SW480 (cell line): ENCODE measurements at regions not wholly inside any gene's neighbourhood (a gene's known extent, or its start where the extent isn't known, plus 50 kb on each side); places are given as distances from the start of the nearest gene placed in this dataset.
"Not testable (repeated sequence)": the region's sequence is repeated elsewhere in the genome, so short reads cannot be mapped to it uniquely, and the experiment has no call there.

Source experiments
- DNase-seq: peaks from one replicate; pipeline ENCODE4 v3.0.0-alpha.2; 2016; ENCODE audit warnings: low spot score

DNA sequence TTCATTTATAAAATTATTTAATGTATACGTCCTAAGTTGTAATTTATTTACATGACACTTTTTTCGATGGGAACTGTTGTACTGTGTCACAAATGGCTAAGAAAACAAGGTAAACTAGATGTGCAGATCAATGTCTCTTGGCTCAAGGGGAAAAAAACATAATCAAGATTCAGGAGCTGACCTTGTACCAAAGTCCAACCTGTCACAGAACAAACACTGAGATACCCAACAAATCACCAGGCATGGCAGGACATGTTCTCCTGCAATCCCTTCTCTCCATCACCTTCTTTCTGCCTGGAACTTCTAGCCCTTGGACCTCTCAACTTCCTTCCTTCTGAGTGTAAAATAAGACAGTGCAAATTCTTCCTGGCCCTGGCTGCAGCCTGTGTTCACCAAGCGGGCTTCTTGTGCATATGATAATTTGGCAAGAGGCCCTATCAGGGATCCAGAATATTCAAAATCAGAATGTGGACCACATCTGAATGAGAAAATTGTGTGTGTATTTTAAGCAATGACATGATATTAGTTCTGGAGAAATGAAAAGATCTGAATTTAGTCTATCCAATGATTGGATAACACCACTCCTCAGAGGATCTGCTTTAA is 445.9 kb downstream of the ZNF536 start:
- no peak for DNase-seq

DNA sequence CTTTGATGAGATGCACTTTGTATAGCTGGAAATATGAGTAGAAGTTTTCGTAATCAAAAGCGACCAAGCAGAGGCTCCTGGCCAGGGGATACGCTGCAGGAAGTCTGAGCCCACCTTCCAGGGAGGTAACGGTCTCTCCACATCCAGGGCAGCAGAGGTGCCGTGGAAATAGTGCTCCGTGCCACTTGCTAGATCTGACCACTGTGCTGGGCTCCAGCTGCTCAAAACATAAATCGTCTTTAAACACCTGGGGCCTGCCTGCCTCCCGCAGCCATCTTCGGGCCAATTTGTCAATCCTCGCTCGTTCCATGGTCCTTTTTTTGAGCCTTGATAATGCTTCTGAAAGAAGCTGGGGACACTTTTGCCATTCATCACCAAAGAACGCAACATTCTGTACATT is 445.0 kb downstream of the ZNF536 start:
- DNase-seq: no peak

DNA sequence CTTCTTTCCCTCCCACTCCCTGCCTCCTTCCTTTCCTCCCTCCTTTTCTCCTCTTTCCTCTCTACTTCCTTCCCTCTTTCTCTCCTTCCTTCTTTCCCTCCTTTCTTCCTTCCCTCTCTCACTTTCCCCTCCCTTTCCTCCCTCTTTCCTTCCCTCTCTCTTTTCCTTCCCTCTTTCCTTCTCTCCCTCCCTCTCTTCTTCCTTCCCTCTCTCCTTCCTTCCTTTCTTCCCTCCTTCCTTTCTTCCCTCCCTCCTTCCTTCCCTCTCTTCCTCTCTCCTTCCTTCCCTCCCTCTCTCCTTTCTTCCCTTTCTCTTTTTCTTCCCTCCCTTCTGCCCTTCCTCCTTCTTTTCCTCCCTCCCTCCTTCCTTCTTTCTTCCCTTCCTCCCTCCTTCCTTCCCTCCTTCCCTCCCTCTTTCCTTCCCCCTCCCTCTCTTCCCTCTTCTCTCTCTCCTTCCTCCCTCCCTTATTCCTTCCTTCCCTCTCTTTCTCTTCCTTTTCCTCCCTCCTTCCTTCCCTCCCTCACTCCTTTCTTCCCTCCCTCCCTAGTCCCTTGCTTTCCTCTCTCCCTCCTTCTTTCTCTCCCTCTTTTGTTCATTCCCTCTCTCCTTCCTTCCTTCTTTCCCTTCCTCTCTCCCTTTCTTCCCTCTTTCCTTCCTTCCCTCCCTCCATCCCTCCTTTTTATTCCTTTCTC is 443.9 kb downstream of the ZNF536 start:
- no peak for DNase-seq

DNA sequence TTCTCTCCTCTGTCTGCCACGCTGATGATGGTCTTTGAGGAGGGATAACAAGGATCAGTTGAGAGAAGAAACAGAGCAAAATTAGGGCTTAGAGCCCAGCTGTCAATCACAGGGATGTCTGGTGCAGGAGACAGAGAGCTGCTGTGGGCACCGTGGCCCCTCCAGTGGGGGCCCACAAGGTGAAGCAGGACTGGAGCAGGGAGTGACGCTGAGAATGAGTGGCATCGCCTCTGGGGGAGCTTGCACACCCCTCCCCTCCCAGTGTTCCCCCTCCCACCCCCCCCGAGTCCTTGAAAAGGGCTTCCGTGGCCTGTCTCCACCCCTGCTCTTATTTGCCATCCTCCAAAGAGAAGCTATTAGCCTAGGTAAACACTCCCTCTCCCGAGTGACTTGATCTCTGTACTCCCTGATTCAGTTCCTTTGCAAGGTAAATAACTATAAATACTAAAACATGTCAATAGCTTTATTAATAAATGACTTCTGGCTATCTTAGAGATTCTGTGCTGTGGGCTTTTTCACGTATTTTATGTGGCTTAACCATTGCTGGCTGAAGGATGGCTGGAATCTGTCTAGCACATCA is 440.0 kb downstream of the ZNF536 start:
- no peak for DNase-seq

DNA sequence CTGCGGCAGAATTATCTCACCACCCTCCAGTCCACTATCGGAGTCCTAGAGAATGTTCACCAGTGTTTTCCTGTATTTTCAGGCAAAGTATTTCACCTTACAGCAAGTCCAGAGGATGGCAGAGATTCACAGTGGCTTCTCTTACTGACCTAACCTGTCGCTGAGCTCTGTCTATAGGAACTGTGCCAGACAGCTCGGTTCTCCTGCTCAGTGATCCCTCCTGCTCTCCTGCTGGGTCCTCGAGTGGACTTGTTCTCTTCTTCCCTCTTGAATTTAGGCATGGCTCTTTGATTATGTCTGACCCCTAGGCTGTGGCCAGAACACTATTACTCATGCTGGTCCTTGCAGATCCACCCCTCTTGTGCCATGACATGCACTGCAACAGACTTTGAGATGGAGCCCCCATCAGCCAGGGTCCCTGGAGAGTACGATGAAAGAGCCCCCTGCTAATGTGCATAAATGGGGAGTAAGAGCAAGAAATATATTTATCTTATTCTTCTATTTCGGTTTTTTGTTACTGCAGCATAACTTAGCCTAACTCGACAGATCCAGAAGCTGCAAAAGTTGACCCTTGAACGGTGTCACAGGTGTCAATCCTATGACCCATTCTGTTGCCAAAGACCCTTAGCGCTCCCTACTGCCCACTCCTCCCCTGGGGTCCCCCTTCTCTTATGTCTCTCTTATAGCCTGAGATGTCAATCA is 439.4 kb downstream of the ZNF536 start:
- no peak for DNase-seq

DNA sequence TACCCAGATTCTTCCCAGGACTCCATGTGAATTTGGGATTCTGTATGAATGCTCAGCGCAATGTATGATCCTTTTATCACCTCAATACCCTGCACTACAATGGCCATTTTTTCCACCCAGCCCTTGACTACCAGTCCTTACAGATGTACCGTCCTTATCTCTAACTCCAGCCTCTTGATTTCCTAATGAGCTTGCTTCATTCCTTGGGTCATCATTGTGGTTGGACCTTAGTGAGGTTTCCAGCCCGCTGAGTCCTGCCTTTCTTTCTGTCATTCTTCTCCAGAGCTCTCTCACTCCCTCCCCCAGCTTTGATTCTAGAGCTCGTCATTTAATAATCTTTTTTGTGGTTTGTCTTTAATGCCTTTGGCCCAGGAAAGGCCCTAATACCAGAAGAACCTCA is 438.5 kb downstream of the ZNF536 start:
- DNase-seq: no peak

DNA sequence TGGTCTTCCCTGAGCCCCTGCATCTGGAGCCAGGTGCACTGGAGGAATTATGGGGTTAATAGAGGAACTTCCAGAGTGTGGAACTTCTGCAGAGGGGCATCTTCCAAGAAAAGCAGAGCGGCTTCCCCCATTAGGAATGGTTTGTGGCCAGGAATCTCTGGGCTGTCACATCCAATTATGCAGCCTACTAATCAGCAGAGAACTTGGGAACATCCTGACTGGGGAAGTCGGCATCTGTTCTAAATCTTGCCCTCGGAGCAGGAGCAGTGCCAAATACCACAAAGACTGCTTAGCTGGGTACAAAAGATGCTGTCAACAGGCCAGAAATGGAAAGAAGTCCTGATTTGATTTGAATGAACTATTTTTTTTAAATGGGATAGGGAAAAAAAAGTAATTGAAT is 435.1 kb downstream of the ZNF536 start:
- DNase-seq: no peak

DNA sequence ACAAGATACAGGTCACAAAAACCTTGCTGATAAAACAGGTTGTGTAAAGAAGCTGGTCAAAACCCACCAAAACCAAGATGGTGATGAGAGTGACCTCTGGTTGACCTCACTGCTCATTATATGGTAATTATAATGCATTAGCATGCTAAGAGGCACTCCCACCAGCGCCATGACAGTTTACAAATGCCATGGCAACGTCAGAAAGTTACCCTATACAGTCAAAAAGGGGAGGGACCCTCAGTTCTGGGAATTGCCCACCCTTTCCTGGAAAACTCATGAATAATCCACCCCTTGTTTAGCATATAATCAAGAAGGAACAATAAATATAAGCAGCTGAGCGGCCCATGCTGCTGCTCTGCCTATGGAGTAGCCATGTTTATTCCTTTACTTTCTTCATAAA is 434.1 kb downstream of the ZNF536 start:
- no peak for DNase-seq

DNA sequence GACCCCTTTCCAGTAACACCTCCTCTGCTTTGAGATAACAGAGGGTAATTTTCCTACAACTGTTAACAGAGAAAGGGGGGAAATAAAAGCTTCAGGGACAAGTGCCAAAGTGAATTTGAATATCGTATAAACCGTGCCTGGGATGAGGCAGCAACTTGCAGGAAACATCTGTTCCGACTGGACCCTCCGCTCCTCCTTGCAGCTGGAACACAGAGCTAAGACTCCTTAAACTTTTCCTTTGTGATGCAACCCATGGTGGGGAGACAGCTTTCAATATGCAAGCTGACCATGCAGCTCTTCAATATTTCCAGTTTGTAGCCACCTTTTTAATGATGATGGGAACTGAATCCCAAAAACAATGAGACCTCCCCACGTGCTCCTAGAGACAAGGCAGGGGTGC is 432.6 kb downstream of the ZNF536 start:
- no peak for DNase-seq

DNA sequence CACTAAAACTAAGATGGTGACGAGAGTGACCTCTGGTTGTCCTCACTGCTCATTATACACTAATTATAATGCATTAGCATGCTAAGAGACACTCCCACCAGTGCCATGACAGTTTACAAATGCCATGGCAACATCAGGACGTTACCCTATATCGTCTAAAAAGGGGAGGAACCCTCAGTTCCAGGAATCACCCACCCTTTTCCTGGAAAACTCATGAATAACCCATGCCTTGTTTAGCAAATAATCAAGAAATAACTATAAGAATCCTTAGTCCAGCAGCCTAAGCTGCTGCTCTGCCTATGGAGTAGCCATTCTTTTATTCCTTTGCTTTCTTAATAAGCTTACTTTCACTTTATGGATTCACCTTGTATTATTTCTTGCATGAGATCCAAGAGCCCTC is 432.1 kb downstream of the ZNF536 start:
- DNase-seq: not testable (repeated sequence)

DNA sequence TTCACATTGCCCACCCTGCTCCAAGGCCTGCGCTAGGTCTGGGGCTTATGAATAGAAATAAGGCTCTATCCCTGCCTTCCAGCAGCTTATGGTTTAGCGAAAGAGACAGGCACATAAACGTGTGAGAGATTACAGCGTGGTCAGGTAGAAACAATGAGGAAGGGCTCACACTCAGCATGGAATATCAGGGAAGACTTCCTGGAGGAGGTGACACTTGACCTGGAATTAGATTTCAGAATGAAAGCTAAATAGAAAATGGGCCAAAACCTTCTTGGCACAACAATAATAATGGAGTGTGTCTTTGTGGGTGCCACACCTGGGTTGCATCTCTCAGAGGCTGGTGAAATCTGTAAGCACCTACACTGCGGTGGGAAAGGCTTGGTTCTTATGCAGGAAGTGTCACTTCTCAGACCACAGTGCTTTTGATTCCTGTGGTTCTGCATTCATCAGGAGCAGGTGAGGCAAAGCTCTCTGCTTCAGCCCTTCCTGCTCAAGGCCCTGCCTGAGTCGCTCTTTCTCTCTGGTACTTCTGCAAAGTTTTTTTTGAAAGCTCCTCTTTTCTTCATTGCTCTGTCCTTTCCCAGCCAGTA is 430.3 kb downstream of the ZNF536 start:
- DNase-seq: no peak

DNA sequence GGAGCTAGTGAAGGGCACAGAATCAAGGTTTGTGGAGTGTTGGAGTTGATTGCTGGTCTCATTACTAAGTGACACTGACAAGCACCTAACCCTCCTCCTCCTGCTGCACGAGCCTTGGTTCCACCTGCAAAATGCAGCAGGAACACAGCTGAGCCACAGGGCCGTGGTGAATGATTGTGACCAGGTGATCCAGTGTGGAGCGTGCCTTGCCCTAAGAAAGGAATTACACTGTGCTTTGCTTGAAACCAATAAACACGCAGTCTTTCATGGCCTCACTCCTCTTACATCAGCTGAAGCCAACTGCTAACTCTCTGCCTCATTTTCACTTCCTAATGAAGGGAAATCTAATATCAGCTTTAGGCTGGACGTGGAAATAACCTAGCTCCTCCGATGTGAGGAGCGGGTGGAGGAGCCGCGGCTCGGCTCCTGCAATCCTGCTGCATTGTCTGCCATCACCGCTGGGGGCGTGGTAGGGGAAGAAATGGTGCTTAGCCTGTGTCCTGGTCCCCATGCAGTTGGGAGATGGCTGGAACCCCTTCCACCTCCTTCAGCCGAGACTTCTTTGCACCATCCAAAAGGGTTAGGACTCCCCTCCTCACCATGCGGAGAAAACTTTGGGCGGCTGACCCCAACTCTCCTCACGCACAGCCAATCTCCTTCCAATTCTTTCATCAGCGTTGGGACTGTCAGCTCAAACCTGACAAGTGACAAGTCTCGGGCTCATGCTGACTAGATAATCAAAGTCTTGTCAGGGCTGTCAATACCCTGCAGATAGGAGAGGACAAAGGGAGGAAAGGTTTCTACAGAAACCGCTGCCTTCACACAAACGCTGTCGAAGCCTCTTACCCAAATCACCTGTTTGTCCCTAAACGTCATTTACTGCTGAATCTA is 427.9 kb downstream of the ZNF536 start:
- peak; percentile 31 for DNase-seq

DNA sequence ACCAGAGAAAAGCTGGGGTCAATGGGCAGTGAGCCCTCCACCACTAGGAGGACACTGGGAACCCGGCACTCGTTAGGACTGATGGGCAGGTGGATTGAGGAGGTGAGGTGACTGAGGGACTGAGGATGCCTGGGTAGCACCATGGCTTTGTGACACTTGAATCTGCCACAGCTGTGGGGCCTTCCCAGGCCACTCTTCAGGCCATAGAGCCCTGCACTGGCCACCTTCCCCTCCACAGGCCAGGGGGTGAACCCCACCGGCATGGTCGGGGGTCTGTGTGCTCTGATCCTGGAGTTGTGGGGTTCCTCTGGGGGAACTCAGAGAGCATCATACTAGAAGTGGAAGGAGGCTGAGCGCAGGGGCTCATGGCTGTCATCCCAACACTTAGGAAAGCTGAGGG is 423.5 kb downstream of the ZNF536 start:
- no peak for DNase-seq

DNA sequence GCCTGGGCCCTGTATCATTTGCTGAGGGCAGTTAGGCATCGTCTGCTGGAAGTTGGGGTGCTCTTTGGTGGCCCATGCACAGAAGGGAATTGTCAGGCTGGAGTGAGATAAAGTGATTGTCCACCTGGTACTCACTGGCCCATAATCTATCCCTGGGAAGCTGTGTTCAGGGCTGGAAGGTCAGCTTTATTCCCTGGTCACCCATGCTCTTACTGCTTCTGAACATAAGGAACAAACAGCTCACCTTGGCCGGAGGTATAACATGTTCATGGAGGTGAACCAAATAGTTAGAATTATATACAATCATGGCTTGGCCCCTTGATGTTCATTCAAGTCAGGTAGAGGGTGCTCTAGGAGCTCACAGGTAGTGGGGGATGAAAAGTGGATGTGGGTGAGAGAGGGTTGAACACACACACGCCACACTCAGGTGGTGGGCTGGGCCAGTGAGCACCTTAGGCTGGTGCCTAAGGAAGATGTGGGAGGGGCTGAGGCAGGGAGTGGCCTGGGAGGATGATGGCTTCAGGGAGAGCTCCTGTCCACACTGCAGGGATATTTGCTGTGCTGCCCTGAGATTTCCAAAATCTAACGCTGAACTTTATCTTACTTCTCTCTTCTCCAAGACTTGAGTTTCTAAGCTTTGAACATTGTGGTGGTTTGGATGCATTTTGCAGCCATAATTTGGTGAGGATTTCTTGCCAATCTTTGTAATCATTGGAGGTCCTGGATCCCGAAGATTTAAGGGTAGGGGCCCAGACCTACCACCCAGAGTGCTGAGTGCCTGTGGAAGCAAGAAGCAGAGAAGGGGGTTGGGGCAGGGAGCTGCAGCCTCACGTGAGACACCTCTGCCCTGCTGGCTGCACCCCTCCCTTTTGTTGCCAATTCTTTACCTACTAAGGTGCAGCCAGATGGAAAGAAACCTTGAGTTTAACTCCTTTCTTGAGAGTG is 420.6 kb downstream of the ZNF536 start:
- DNase-seq: no peak

DNA sequence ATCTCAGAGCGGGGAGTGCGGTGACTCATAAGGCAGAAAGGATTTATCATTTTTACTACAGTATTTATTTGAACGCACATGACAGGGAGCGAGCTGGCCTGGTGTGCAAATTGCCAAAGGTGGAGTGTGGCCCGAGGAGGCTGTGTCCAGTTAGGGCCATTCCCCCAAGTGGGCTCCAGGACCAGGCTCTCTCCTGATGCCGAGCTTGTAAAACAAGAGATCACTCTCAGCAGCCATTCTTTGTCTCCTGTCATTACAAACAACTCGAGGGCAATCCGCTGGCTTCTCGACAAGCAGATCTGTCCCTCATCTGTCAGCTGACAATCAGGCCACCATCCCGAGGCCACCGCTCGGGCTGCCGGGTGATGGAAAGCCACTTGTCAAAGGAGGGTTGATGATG is 418.9 kb downstream of the ZNF536 start:
- DNase-seq: no peak

DNA sequence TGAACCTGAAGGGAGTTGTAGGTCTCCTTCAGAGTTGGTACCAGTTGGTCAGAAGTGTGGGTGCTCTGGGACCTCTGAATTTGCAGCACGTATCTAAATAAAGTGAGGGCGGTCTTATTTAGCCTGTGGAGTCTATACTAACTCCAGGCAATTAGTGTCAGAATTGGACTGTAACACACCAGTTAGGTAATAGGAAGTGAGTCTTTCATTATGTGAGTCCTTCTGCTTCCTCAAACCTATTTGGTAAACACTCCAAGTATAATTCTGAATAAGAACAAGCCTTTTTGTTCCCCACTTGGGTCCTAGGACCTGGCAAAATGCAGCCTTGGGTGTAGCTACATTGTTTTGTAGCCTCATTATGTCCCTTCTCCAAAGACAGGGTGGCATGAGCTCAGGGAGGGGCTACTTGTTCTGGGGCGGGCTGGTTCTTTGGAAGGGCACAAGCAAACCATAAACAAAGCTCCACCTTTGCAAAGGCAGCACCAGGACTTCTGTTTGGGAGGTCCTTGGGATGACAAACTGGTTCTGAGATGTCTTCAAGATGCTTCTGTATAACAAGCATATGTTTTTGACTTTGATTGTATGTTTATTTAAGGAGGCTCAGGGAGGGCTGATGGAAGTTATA is 418.0 kb downstream of the ZNF536 start:
- DNase-seq: no peak

DNA sequence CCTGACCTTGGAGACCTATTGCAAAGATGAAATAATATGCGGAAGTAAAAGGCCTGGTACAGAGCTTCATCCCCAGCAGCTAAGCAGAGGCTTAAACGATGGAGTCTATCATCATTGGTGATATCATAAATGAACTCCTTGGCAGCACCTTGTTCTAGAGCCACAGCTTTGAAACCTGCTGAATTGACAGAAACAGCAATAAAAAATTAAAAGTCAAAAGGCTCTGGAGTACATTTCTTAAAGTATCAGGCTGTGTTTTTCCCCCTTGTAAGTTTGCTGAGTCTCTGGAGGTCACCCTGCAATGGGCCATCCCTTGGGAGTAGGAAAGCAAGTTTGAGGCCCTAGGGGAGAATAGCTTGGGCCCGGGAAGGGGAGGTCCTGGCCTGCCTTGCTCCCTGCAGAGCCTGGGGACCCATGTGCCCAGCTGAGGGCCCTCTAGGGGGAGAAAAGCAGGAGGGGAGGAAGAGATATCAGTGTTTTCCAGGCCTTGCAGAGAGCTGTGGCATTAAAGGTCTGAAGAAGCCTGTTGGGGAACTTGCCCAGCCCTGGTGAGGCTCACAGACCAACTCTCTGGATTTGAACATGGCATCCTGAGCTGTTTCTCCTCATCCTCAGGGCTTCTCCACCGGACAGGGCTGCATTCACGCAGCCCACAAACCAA is 416.1 kb downstream of the ZNF536 start:
- DNase-seq: no peak

DNA sequence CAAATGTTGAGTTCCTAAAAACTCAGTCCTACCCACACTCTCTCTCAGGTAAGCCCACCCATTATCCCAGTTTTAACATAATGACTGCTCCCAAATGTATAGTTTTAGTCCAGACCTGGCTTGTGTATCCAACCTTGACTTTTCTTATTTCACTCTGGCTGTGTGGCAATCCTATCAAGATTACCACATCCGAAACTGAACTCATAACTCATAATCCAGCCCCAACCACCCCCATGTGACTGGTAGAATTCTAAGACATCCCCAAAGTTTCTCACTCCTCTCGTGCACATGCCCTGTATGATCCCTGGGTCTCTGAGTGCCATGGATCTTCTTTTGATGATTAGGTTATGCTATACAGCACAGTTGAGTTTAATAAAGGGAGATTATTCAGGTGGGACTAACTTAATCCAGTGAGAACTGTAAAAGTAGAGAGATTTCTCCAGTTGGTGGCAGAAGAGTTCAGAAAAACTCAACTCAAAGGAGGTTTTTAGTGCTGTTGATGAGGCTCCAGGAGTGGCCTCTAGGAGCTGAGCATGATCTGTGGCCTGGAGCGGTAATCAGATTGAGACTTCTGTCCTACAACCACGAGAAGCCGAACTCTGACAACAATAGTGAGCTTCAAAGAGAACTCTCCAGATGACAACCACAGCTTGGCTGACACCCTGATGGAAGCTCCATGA is 413.4 kb downstream of the ZNF536 start:
- no peak for DNase-seq

DNA sequence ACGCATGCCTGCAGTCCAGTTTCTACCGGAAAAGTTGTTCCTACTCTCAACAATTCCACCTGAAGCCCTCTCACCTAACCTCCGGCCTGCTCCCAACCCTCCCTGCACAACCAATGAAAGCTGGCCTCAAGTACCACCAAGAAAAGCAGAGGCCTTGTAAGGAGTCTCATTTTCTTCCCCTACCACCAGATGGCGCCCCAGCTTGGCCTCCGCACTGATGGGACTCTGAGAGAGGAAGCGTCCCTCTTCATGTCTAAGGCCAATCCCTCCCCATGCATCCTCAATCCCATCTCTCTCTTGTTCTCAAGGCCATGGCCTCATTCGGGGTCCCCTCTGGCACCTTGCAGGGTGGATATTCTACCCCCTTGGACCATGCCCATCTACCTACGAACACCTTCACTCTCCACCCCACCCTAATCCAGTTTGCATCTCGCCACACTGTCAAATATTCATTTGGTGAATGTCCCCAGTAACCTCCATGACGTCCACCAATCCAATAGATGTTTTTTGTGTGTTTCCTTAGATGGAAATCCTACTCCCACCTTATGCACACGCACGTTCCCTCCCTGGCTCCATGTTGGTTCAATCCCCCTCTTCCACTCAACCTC is 412.8 kb downstream of the ZNF536 start:
- peak; percentile 44 for DNase-seq
